ENCODE measurements at regions not wholly inside any gene's neighbourhood (a gene's known extent, or its start where the extent isn't known, plus 50 kb on each side); places are given as distances from the start of the nearest gene placed in this dataset.
"Not testable (repeated sequence)": the region's sequence is repeated elsewhere in the genome, so short reads cannot be mapped to it uniquely, and the experiment has no call there.

DNA sequence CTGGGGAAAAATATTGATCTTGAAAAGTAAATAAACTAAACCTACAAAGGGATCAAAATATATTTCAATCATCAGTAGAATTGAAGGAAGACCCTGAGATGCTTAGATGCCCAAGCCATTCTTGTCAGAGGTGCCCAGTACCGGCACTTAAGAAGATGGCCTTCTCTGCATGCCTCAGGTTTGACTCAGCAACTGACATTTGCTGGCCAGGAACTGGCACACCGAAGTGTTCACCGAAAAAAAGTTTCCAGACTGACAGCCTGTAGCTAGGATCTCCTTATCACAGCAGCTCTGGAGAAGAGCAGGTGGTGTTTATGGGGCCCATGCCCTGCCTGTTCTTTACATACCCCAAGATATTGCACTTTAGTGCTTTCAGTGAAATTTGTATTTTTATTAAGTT lies 203.2 kb downstream of the MOXD1 start:
- no peak for DNase-seq

DNA sequence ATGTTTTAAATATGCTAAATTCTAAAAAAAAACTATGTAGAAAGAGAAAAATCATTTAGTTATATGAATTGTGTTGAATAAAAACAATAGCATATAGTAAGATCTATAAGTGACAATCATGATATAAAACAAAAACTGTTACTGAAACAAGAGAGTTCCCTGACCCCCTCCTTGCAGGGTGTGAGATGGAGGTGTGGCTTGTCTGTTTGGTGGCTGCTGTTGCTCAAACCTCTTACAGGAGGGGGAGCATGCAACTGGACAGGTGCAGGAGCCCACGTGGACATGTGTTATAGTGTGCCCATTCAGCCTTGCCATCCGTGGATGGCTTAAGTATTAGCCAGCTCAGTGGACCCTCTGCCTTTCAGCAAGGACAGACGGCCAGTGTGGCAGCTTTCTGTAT lies 206.7 kb downstream of the MOXD1 start:
- DNase-seq, result no peak

DNA sequence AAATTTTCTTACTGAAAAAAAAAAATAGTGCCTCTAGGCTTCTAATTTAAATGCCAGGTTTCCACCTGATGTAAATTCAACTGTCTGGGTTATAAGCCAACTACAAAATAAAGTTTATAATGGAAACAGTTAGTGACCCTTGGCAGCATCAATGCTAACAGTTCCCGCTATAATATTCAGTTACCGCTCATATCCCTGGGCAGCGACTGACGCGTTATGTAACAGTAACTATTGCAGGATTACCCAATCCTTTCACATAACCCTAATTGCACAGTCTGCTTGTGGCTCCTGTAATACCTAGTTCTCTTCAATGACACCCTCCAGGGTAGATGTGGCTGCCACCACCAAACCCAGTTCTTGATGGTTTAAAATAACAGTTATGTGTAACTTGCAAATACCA lies 208.6 kb downstream of the MOXD1 start:
- no peak for DNase-seq

DNA sequence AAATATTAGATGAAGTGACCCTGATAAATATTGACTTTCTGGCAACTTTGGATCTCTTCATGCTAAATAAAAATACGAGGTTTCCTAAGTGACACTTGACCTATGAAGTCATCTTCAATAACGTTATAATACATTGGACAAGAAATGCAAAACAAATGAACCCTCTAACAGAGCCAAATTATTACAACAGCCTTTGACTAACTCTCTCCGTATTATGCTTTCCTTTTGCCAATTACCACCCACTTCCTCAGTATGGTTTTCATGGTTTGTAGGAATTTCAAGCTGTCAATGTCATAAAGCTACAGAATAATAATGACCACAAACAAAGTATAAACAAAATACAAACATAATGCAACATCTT lies 210.5 kb downstream of the MOXD1 start:
- DNase-seq, result no peak

DNA sequence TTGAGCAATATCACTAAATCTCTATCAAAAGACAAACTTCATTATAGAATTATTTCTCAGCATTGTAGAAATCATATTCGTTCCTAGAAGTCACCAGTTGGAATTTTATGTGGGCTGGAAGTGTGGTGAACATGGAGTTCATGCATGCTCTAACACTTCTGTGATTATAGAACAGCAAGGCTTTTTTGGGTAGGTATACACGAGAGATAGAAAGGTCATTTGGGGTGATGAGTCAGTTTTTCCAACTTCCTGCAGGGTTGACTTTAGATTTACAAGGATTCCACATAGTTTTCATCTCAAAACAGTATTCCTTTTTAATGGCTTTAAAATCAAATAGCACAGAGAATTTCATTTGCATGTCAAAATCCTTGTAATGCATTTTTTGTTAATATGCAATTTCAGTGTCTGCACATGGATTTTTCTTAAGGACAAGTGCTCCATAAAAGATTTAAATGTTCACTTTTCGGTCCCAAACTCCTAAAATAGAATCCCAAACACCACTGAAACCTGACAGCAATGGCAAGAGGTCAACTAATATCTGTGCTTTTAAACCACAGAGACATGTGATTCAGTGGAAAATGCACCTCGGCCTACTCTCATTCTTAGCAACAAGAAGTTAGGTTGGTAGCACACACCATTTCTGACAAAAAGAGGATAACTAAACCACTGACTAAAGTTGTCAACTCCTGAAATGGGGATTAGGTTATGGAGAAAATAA lies 211.0 kb downstream of the MOXD1 start:
- no peak for DNase-seq

DNA sequence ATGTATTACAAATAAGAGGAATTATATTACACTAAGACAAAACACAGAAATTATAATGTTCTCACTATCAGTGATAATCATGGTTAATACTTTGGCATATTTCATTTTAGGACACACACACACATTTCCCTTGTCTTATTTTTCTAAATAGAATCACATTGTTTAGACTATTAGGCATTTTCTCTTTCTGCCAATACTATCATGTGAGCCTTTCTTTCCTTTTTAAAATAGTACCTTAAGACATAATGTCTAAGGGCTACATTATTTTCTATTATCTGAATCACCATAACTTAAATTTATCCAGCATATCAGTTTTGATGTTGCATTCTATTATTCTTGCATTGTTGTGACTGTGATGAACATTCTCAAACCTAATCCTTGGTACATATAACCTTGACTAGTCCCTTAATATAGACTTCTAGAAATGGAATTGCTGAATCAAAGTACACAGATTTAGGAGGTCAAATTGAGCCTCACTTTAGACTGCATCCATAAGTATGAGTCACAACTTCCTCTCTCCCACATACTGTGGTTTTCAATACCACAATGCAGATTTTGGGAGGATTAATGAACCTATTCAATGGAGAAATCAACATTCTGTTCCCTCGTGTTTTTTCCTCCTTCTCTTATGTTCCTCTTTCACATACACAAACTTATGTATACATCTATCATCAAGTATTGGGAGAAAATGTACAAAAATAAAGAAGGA lies 212.6 kb downstream of the MOXD1 start:
- peak; percentile 26 for DNase-seq

DNA sequence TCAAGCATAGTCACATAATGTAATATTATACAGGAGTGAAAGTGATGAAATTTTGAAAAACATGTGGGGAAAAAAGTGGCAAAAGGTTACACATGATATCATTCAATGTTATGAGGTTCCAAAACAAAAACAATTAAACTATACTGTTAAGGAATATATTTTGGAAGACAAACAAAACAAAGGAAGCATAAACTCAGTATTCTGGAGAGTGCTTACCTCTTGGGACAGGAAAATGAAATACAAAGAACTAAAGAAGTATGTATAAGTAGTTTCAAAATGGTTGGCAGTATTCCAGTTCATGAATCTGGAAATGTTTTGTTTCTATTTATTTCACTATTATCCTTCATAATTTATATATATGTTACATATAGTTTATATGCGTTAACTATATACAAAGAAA lies 213.5 kb downstream of the MOXD1 start:
- DNase-seq, result no peak

DNA sequence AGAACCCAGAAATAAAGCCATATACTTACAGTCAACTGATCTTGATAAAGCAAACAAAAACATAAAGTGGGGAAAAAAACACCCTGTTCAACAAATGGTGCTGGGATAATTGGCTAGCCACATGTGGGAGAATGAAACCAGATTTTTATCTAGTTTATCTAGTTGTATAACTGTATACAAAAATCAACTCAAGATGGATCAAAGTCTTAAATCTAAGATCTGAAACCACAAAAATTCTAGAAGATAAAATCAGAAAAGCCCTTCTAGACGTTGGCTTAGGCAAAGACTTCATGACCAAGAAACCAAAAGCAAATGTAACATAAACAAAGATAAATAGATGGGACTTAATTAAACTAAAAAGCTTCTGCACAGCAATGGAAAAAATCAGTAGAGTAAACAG lies 216.3 kb downstream of the MOXD1 start:
- not testable (repeated sequence) for DNase-seq

DNA sequence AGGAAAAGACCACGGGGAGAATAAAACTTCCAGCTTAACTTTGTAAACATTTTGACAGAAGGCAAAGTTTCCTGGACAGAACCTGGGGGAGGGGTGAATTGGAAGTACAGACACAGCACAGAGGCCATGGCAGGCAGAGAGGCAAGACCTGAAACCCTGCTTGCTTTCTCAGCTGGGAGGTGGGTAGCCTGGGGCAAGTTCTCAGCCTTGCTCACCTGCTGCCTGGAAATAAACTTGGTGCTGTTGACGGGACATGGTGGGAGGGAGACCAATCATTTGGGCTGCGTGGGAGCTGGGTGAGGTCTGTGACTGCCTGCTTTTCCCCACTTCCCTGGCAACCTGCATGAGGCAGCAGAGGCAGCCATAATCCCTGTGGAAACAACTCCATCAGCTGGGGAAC lies 221.3 kb downstream of the MOXD1 start:
- DNase-seq, result no peak

DNA sequence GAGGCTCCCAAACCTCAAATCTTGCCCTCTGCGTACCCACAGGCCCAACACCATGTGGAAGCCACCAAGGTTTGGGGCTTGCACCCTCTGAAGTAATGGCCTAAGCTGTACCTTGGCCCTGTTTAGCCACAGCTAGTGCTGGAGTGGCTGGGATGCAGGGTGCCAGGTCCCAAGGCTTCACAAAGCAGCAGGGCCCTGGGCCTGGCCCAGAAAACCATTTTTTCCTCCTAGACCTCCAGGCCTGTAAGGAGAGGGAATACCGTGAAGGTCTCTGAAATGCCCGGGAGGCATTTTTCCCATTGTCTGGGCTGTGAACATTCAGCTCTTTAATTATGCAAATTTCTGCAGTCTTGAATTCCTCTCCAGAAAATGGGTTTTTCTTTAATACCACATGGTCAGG lies 223.7 kb upstream of the CCN2 start:
- DNase-seq, result no peak

DNA sequence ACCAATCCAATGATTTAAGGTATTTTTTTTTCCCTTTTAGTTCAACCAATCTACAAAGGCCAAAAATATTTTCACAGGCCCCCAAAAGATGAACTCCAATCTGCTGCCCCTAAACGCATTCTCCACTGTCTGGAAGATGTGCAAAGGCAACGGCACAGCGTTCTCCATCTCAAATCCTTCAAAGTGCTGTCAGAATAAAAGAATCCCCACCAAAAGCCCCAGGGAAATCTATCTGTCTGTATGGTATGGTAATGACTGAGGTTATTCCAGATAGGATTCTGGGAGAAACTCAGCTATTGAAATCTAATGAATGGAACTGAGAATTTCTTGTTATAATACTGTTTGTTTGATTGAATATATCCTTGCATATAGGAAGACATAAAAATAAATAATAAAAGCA lies 217.8 kb upstream of the CCN2 start:
- no peak for DNase-seq

DNA sequence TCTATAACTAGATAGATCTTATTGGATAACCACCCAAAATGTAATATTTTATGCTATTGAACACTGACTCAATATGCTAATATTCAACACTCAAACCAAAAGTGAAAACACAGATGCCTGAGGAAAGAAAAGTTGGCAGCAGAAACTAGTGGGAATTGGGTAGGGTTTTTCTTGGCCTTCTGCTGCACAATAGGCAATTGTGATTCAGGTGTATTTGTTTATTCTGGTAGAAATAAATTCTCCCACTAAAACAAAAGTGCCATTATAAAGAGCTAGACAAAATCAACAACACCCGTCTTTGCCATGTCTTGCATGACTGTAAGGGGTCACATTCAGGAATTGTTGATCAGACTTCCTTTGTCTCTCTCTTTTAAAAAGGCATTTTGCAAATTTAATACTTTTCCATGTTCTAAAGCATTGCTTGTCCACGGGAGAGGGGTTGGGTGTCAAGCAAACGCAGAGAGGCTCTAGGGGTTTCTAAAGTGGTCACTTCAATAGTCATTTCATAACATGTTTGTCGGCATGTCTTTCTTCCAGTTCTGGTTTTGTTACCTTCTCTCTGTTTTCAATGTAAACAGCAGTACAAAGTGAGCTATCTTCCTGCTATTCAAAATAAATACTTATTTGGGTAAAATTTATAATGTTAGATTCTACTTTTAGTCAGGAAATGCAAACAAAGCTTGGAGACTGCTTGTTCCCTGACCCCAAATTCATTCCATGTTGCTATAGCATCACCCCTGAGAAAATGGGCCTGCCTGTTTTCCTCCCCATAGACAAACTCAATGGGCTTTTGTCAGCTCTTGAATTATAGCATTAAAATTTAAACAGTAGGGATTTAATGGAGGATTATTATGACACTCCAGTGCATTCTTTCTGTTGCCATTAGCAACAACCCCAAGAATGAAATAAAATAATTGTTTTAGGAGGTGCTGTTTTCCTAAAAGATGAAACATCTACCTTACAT lies 217.0 kb upstream of the CCN2 start:
- DNase-seq, result no peak

DNA sequence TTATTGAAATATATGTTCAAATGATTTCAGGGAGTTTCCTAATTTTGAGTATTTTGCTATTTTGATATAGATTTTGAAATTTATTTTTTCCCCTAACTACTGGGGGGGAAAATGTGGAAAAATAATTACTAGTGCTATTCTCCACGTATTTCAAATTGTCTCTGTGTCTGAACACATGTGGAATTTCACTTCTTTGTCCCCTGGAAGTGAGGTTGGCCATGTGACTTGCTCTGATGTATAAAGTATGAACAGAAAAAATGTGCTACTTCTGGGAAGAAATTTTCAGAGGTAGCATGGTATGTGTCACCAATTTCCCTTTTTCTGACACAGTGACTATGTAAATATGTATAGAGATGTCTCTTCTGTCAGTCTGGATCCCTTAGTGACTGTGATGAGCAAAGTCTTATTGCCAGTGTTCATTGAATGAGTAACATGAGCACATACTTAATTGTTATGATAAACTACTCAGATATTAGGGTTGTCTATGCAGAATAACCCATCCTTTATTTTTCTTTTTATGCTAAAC lies 215.4 kb upstream of the CCN2 start:
- no peak for DNase-seq

DNA sequence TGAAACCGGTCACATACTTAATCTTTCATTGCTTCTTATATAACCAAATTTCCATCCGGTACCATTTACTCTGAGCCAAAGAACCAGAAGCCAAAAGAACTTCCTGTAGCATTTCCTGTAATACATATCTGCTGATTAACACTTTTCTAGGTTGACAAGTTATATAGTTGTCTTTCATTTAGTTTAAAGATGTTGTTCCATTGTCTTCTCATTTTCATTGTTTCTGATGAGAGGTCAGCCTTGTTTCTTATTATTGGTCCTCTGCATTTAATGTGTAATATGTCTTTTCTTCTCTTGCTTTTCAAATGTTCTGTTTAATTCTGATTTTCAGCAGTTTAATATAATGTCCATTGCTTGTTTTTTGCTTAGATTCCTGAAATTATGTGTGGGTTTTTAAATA lies 214.5 kb upstream of the CCN2 start:
- no peak for DNase-seq

DNA sequence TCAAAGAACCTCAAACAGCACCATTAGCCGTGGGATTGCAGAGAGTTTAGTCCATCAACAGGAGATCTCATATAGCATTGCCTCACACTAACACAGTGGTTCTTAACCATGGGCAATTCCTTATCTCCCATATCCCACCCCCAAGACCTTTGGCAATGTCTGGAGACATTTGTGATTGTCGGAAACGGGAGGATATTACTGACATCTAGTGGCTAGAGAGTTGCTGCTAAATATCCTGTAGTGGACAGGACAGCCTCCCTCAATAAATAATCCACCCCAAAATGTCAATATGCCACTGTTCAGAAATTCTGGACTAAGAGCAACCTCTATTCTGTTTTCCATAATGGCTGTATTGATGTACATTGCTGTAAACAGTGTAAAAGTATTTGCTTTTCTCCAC lies 210.1 kb upstream of the CCN2 start:
- peak; percentile 3 for DNase-seq

DNA sequence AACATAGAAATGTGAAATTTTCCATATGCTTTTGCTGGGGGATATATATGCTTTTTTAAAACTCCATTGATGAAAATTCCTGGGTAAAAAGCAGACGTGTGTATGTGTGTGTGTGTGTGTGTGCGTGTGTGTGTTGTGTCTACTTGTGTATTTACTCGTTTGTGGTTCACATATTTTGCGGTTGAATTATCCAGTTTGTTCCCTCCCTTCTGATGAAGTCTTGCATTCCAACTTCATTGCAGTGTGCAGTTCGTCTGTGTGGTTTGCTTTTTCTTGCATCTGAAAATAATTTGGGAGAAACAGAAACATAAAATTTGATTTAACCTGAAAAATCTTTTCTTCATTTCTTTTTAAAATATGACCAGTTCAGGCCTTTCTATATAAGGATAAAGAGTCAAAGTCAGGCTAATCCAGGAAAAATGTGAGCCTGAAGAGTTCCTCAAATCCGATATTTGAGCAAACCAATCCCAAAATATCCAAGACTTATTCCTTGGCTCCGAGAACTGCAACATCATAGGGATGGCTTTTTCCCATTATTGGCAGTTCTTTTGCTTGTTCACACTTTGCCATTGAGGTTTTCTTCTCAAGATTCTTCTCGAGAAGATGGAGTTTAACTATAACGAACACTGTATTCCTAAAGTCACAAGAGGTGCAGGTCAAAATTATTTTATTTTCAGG lies 202.2 kb upstream of the CCN2 start:
- no peak for DNase-seq

DNA sequence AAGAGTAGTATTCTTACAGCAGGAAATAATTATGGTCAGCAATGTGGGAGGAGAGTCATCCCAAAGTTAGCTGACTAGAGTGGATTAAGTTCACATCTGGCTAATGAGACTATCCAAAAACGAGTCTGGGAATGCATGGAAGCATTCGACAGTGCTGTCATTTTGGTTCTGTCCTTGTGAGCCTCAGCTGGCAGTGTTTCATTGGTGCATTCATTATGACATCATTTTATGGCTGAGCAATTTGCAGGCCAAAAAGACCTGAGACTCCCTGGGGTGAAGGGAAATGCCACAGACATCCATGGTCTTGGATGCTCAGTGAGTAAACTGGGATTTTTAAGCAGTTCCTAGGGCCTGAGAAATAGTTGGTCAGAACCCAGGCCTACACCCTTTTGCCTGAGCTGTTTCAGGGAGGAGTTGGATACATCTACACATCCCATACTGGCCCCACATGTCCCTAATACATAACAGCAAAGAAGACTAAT lies 196.4 kb upstream of the CCN2 start:
- no peak for DNase-seq

DNA sequence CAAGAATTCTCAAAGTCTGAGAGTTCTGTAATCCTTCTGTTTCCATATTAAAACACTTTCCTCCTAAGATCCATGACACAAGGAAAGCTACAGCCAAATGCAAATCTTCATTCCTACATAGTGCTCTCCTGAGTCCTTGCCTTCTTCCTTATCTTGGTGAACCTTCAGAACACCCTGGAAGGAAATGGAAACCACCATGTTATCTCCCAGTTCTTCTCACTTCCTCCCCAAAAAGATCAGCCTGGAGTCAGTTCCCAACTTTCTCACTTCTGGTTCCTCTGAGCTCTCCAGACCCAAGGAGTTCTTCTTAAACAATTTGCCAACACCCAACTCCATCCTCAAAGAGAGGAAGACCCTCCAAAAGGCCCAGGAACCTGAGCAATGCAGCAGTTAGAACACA lies 193.3 kb upstream of the CCN2 start:
- DNase-seq, result no peak

DNA sequence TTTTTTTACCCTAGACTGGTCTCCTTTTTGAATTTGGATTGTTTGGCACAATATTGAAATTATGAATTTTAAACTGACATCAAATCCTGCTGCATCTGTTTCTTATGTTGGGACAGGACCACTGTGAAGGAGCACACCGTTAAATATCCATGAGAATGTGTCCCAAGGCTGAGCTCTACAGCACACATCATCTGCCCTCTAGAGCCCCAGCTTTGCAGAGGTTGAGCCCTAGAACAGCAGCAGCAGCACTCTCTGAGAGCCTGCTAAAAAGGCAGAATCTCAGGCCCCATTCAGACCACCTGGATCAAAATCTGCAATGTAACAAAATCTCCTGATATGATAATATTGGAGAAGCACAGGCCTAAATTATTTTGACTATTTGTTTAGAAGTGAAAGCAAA lies 192.1 kb upstream of the CCN2 start:
- no peak for DNase-seq

DNA sequence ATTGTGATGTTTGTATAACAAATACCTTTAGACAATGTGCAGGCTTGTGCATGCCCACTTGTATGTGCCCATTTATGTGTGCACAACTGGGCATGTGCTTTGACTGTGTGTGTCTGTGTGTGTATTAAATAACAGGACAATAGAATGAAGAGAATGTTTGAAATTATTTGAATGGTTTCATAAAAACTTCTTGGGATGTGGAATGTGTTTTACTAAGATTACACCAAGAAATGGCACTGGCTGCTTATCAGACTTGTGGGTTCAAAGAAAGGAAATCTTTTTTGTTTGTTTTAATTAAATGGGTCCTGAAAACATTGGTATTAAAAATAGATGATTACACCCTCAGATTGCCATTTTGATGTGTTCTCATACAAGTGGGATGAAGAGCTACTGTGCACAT lies 191.6 kb upstream of the CCN2 start:
- DNase-seq, result no peak

DNA sequence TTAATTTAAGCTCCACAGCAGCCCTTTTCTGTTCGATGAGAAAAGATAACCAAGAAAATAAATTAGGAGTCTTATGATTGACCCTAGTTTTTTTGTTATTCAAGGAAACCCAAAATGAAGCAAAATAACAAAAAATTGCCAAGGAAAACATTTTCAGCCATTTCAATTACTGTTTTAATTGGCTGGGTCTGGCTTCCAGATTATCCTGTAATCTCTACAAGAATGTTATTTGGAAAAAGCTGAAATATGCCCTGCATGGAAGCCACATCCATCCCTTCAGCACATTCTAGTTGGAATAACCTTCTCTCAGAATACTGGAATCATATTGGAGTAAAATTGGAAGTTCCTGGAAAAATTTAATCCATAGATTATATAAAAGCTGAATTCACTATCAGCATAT lies 191.1 kb upstream of the CCN2 start:
- no peak for DNase-seq

DNA sequence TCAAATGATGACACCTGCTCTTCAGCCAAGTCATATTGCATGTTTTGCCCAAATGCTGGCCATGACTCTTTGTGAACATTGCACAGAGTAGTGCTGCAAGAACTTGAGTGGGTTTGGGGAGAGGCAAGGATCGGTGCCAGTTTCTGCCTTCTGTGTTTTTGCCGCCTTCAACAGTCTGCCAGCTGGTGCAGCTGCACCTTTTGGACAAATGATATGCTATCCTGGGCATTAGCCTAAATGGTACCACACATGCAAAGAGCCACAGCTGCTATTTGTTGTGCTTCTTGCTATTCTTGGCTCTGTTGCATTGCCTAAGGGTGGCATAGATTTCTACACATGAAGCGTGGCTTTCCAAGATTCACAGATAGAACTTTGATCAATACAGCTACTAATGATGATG lies 189.0 kb upstream of the CCN2 start:
- DNase-seq, result no peak

DNA sequence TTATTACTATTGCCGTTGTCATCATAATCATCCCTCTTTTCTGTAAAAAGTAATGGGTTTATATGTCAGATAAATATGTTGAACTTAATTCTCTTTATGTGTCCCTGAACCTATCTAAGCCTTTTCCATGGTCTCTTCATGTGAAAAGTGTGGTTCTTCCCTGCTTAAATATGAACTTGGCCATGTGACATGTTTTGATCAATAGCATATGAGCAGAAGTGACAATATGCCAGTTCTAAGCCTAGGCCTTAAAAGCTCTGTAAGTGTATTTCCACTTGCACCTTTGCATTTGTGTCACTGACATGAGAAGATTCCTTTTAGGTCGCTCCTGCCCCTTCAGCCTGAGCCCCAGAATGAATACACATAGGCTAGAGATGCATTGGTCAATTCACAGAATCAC lies 188.4 kb upstream of the CCN2 start:
- DNase-seq, result no peak
